ENCODE measurements at regions not wholly inside any gene's neighbourhood (a gene's known extent, or its start where the extent isn't known, plus 50 kb on each side); places are given as distances from the start of the nearest gene placed in this dataset.
"Not testable (repeated sequence)": the region's sequence is repeated elsewhere in the genome, so short reads cannot be mapped to it uniquely, and the experiment has no call there.

DNA sequence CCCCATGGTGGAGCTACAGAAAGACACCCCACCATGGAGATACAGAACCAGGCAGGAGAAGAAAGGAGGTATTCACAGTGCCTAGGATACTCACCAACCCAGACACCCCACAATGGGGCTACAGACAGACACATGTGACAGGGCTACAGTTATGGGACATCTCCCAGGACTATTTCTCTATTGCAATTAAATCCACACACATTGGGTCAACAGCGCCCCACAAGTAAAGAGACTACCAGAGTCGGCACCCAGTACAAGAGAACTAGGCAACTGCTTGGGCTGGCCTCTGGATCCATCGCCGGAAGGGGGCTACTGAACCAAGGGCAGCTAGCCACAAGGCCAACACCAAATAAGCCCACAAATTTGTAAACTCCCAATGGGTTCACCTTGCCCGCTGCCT lies 310.1 kb upstream of the NCKAP5 start:
- Mint-ChIP-seq H3K9me3 (no peaks in the 10 kb centered on the region), H3K4me3 (no peak overlapping the region), H3K36me3 (ENCODE audit: insufficient read depth) (no peaks in the 10 kb centered on the region), H3K27me3 (peaks cover 86% of the 10 kb centered on the region), H3K27ac (ENCODE audit: low read depth) (no peak overlapping the region), H3K4me1 (no peaks in the 10 kb centered on the region)
- no peak for ATAC-seq (replicated peaks; ENCODE audit: extremely low read depth, poor library complexity, severe bottlenecking)
- DNase-seq (ENCODE audit: low spot score in 2 of 2) = no peak

DNA sequence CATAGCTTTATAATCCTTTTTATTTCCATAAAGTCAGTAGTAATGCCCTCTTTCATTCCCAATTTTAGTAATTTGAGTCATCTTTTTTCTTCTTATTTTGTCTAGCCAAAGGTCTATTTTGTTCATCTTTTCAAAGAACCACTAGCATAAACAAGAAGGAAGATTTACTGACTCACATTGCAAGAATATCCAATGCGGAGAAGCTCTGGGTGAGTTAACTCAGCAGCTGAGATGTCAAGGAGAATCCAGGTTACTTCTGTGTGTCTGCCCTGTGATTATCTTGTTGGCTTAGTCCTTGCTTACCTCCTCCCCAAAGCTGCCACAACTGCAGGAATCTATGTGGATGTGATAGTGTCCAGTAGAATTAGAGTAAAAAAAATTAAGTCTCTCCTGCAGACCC lies 311.4 kb upstream of the NCKAP5 start:
- Mint-ChIP-seq H3K27me3 (peaks cover 86% of the 10 kb centered on the region), H3K9me3 (no peaks in the 10 kb centered on the region), H3K36me3 (ENCODE audit: insufficient read depth) (no peaks in the 10 kb centered on the region), H3K4me1 (no peaks in the 10 kb centered on the region), H3K27ac (ENCODE audit: low read depth) (no peak overlapping the region), H3K4me3 (no peak overlapping the region)
- ATAC-seq (replicated peaks; ENCODE audit: extremely low read depth, poor library complexity, severe bottlenecking) (no peak), DNase-seq (ENCODE audit: low spot score in 2 of 2) (no peak)

DNA sequence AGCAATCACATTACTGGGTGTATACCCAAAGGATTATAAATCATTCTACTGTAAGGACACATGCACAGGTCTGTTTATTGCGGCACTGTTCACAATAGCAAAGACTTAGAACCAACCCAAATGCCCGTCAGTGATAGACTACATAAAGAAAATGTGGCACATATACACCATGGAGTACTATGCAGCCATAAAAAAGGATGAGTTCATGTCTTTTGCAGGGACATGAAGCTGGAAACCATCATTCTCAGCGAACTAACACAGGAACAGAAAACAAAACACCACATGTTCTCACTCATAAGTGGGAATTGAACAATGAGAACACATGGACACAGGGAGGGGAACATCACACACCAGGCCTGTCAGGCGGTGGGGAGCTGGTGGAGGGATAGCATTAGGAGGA lies 313.9 kb upstream of the NCKAP5 start:
- not testable (repeated sequence) for H3K27ac Mint-ChIP-seq (ENCODE audit: low read depth); H3K4me1 Mint-ChIP-seq; H3K4me3 Mint-ChIP-seq; ATAC-seq (replicated peaks; ENCODE audit: extremely low read depth, poor library complexity, severe bottlenecking); H3K36me3 Mint-ChIP-seq (ENCODE audit: insufficient read depth); DNase-seq (ENCODE audit: low spot score in 2 of 2); H3K9me3 Mint-ChIP-seq
- peaks cover 74% of the 10 kb centered on the region for H3K27me3 Mint-ChIP-seq

- Mint-ChIP-seq H3K27me3 (peaks cover 47% of the 10 kb centered on the region), H3K27ac (ENCODE audit: low read depth) (no peak overlapping the region), H3K36me3 (ENCODE audit: insufficient read depth) (no peaks in the 10 kb centered on the region), H3K4me1 (no peaks in the 10 kb centered on the region), H3K4me3 (no peak overlapping the region), H3K9me3 (no peaks in the 10 kb centered on the region)
- no peak for ATAC-seq (replicated peaks; ENCODE audit: extremely low read depth, poor library complexity, severe bottlenecking)
- DNase-seq (ENCODE audit: low spot score in 2 of 2) = no peak
These were observed 316.6 kb upstream of the NCKAP5 start for GRCh38 chr2:133884739-133885381.

GRCh38 chr2:133885847-133886246 lies 317.6 kb upstream of the NCKAP5 start:
- Mint-ChIP-seq H3K4me1 (no peaks in the 10 kb centered on the region), H3K36me3 (ENCODE audit: insufficient read depth) (no peaks in the 10 kb centered on the region), H3K27ac (ENCODE audit: low read depth) (no peak overlapping the region), H3K4me3 (no peak overlapping the region), H3K9me3 (no peaks in the 10 kb centered on the region), H3K27me3 (peaks cover 38% of the 10 kb centered on the region)
- DNase-seq (ENCODE audit: low spot score in 2 of 2) (no peak), ATAC-seq (replicated peaks; ENCODE audit: extremely low read depth, poor library complexity, severe bottlenecking) (no peak)

DNA sequence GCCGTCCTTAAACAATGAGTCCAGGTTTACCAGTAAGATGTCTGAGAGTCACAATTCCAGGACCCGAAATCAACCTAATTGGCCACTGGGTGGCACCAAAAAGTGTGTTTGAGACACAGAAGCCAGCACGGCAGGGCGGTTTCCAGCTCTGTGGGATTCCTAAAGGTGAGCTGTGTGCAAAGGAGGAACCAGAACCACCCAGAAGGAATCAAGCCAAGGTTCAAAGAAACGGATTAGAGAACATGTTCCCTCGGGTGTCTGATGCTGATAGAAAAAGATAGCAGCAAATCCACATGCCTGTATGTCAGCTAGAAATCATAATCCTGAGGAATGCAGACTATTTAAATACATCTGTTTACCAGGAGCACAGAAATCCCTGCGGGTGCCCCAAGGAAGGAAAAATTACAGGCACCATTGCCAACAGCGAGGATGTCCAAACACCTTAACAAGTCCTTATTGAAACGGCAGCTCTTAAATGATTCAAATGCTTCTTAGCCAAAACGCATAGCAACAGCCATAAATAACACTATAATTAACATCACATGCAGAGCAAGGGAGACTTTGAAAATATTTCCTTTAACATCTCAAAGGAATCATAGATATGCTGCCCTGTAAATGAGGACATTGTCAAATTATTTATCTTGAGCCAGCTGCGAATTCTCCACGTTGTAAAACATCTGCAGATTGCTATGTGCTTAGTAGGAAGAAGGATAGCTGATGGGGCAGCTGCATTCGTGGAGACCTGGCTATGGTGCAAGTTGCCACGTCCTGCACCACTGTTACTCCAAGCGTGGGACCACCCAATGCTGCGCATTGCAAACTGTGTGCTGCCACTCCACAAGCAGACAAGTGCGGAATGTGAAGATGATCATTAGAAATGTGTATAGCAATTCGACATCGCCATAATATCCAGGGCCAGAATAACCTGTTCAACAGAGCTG lies 318.7 kb upstream of the NCKAP5 start:
- Mint-ChIP-seq H3K27me3 (peaks cover 26% of the 10 kb centered on the region), H3K36me3 (ENCODE audit: insufficient read depth) (no peaks in the 10 kb centered on the region), H3K27ac (ENCODE audit: low read depth) (no peak overlapping the region), H3K9me3 (no peaks in the 10 kb centered on the region), H3K4me1 (no peaks in the 10 kb centered on the region), H3K4me3 (no peak overlapping the region)
- DNase-seq (ENCODE audit: low spot score in 2 of 2) (no peak), ATAC-seq (replicated peaks; ENCODE audit: extremely low read depth, poor library complexity, severe bottlenecking) (no peak)

DNA sequence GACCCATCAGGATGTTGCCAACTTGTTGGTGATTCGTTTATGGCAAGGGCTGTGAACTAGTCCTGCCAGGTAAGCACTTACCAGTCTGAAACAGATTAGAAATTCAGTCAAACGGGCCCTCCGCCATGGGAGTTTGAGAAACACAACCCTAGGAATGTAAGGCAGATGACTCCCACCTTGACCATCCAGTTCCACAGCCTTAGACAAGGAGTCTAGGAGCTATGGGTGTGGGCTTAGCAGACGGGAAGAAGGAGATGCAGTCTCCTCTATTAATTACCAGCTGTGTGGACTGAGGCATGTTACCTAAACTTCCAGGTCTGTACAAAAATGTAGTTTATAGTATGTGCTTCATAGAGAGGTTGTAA lies 319.4 kb upstream of the NCKAP5 start:
- Mint-ChIP-seq H3K4me3 (no peak overlapping the region), H3K4me1 (no peaks in the 10 kb centered on the region), H3K9me3 (no peaks in the 10 kb centered on the region), H3K27me3 (peaks cover 19% of the 10 kb centered on the region), H3K36me3 (ENCODE audit: insufficient read depth) (no peaks in the 10 kb centered on the region), H3K27ac (ENCODE audit: low read depth) (no peak overlapping the region)
- DNase-seq (ENCODE audit: low spot score in 2 of 2) = no peak
- ATAC-seq (replicated peaks; ENCODE audit: extremely low read depth, poor library complexity, severe bottlenecking) = no peak

- Mint-ChIP-seq H3K9me3 (no peaks in the 10 kb centered on the region), H3K27me3 (peaks cover 16% of the 10 kb centered on the region), H3K36me3 (ENCODE audit: insufficient read depth) (no peaks in the 10 kb centered on the region), H3K4me3 (no peak overlapping the region), H3K4me1 (no peaks in the 10 kb centered on the region), H3K27ac (ENCODE audit: low read depth) (no peak overlapping the region)
- DNase-seq (ENCODE audit: low spot score in 2 of 2) = no peak
- ATAC-seq (replicated peaks; ENCODE audit: extremely low read depth, poor library complexity, severe bottlenecking) = no peak
These were observed 319.8 kb upstream of the NCKAP5 start for GRCh38 chr2:133888107-133888506.

GRCh38 chr2:133888621-133889219 lies 320.5 kb upstream of the NCKAP5 start:
- Mint-ChIP-seq H3K27me3 (peaks cover 16% of the 10 kb centered on the region), H3K36me3 (ENCODE audit: insufficient read depth) (no peaks in the 10 kb centered on the region), H3K27ac (ENCODE audit: low read depth) (no peak overlapping the region), H3K4me3 (no peak overlapping the region), H3K9me3 (no peaks in the 10 kb centered on the region), H3K4me1 (no peaks in the 10 kb centered on the region)
- ATAC-seq (replicated peaks; ENCODE audit: extremely low read depth, poor library complexity, severe bottlenecking) (no peak), DNase-seq (ENCODE audit: low spot score in 2 of 2) (no peak)

GRCh38 chr2:133892352-133892913 lies 324.2 kb upstream of the NCKAP5 start:
- Mint-ChIP-seq H3K9me3 (no peaks in the 10 kb centered on the region), H3K4me3 (no peak overlapping the region), H3K27me3 (no peaks in the 10 kb centered on the region), H3K4me1 (peaks cover 6% of the 10 kb centered on the region), H3K36me3 (ENCODE audit: insufficient read depth) (no peaks in the 10 kb centered on the region), H3K27ac (ENCODE audit: low read depth) (no peak overlapping the region)
- DNase-seq (ENCODE audit: low spot score in 2 of 2) = no peak
- no peak for ATAC-seq (replicated peaks; ENCODE audit: extremely low read depth, poor library complexity, severe bottlenecking)

GRCh38 chr2:133894429-133894828 lies 326.2 kb upstream of the NCKAP5 start:
- ATAC-seq (replicated peaks; ENCODE audit: extremely low read depth, poor library complexity, severe bottlenecking) = no peak
- no peaks in the 10 kb centered on the region for H3K36me3 Mint-ChIP-seq (ENCODE audit: insufficient read depth)
- peaks cover 6% of the 10 kb centered on the region for H3K4me1 Mint-ChIP-seq
- H3K4me3 Mint-ChIP-seq = no peak overlapping the region
- H3K27me3 Mint-ChIP-seq = no peaks in the 10 kb centered on the region
- no peak overlapping the region for H3K27ac Mint-ChIP-seq (ENCODE audit: low read depth)
- H3K9me3 Mint-ChIP-seq = no peaks in the 10 kb centered on the region
- no peak for DNase-seq (ENCODE audit: low spot score in 2 of 2)

DNA sequence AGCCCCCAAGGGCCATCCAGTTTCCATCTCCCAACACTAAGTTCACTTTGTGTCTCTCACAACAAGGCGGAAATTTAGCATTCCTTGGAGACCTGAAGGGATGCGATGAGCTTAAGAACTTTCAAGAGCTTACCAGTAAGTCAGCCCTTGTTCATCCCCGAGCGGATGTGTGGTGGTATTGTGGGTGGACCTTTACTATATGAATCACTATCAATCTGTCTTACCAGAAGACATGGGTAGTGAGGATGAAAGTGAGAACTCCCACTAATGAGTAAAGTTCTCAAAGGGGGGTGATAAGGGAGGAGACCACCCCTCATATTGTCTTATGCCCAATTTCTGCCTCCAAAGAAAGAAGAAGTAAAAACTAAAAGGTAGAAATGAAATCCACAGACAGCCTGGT lies 329.6 kb upstream of the NCKAP5 start:
- not testable (repeated sequence) for H3K36me3 Mint-ChIP-seq (ENCODE audit: insufficient read depth); H3K9me3 Mint-ChIP-seq; H3K4me3 Mint-ChIP-seq

More for the DNA sequence above, 329.6 kb upstream of the NCKAP5 start:
- DNase-seq (ENCODE audit: low spot score in 2 of 2); H3K4me1 Mint-ChIP-seq; H3K27ac Mint-ChIP-seq (ENCODE audit: low read depth); ATAC-seq (replicated peaks; ENCODE audit: extremely low read depth, poor library complexity, severe bottlenecking): not testable (repeated sequence)
- peaks cover 30% of the 10 kb centered on the region for H3K27me3 Mint-ChIP-seq

Data from central memory CD8-positive, alpha-beta T cell (primary cell).